ENCODE measurements at regions not wholly inside any gene's neighbourhood (a gene's known extent, or its start where the extent isn't known, plus 50 kb on each side); places are given as distances from the start of the nearest gene placed in this dataset.

- no peak for TF ChIP-seq CTCF (IDR thresholded peaks at IDR 0.05)
- no peak for TF ChIP-seq POLR2A (IDR thresholded peaks at IDR 0.05)
Observed at GRCh38 chr4:131367441-131367840, 1781.7 kb upstream of the PCDH10 start.
